Activated effector memory CD4-positive, alpha-beta T cell treated with anti-CD3 and anti-CD28 coated beads, Interleukin-2, amount 50 U/mL, for 16 hours (primary cell): ENCODE measurements at regions not wholly inside any gene's neighbourhood (a gene's known extent, or its start where the extent isn't known, plus 50 kb on each side); places are given as distances from the start of the nearest gene placed in this dataset.
"Not testable (repeated sequence)": the region's sequence is repeated elsewhere in the genome, so short reads cannot be mapped to it uniquely, and the experiment has no call there.

Experiments used
- DNase-seq: peaks from one replicate; pipeline ENCODE4 v3.0.0-alpha.2; 2020

GRCh38 chrX:56343219-56343618 lies 111.1 kb downstream of the KLF8 start:
- DNase-seq = no peak

GRCh38 chrX:56343664-56344063 lies 111.5 kb downstream of the KLF8 start:
- DNase-seq = peak; percentile 56

- not testable (repeated sequence) for DNase-seq
Observed at GRCh38 chrX:56358145-56358544, 126.0 kb downstream of the KLF8 start.

DNA sequence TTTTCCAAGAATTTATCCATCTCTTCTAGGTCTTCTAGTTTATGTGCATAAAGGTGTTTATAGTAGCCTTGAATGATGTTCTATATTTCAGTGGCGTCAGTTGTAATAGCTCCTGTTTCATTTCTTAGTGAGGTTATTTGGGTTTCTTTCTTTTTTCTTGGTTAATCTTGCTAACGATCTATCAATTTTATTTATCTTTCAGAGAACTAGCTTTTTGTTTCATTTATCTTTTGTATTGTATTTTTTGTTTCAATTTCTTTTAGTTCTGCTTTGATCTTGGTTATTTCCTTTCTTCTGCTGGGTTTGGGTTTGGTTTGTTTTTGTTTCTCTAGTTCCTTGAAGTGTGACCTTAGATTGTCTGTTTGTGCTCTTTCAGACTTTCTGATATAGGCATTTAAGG lies 133.0 kb downstream of the KLF8 start:
- not testable (repeated sequence) for DNase-seq

- DNase-seq = no peak
Observed at GRCh38 chrX:56366901-56367300, 134.7 kb downstream of the KLF8 start.

DNA sequence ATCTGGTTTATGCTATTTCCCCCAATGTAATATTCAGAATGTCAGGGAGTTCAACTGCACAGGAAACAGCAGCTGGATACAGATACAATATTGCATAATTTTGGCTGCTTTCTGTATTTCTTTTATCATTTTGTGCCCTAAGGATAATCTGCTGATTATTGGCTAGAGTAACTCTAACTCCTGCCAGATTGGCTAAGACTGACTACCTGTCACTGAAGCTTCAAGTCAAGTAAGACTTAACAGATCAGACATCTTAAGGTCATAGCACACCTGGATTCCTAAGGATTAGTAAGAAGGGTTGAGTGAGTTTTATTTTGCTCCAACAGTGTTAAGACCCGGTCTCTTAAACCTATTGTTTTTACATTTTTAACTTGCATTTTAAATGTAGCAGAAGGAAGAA lies 136.8 kb downstream of the KLF8 start:
- DNase-seq = no peak

DNA sequence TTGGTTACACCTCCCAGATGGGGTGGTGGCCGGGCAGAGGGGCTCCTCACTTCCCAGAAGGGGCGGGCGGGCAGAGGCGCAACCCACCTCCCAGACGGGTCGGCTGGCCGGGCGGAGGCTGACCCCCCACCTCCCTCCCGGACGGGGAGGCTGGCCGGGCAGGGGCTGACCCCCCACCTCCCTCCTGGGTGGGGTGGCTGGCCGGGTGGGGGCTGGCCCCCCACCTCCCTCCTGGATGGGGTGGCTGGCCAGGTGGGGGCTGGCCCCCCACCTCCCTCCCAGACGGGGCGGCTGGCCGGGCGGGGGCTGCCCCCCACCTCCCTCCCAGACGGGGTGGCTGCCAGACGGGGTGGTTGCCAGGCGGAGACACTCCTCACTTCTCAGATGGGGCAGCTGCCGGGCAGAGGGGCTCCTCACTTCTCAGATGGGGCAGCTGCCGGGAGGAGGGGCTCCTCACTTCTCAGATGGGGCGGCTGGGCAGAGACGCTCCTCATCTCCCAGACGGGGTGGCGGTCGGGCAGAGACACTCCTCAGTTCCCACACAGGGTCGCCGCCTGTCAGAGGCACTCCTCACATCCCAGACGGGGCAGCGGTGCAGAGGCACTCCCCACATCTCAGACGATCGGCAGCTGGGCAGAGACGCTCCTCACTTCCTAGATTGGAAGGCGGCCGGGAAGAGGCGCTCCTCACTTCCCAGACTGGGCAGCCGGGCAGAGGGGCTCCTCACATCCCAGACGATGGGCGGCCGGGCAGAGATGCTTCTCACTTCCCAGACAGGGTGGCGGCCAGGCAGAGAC lies 148.0 kb downstream of the KLF8 start:
- DNase-seq = not testable (repeated sequence)

DNA sequence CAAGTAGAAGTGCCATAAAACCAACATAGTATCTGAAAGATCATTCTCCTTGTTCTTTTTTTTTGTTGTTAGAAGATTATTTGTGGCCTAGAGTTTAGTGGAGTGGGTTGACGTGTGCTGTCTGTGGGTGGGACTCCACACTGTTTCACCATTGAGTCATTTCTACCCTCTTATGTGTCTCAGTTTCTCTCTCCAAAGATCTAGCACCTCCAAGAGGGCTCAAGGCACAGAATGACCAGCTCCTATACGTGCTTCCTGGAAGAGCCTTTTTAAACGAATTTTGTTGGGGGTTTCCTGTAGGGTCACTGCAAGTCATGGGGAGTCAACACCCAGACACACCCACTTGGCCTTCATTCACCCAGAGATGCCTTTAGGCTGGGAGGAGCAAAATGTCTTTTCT lies 150.1 kb downstream of the KLF8 start:
- no peak for DNase-seq

GRCh38 chrX:56385336-56385735 lies 153.2 kb downstream of the KLF8 start:
- DNase-seq = no peak

DNA sequence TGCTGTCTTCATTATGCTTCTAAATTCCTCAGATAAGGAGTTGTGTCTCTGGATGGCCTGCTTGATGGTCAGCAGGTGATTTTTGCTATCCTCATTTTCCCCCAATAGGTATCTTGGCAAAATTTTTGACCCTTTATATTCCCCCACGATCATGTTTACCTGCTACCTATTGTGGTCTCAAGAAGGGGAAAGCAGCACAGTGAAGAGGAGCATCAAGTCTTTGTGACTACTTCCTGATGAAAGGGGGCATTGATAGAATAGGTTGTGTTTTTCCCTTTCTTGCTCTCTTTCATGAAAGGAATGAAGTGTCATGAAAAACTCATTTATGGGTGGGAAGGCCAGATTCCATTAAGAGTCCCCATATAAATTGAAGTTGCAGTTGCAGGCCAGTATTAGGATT lies 153.8 kb downstream of the KLF8 start:
- no peak for DNase-seq

DNA sequence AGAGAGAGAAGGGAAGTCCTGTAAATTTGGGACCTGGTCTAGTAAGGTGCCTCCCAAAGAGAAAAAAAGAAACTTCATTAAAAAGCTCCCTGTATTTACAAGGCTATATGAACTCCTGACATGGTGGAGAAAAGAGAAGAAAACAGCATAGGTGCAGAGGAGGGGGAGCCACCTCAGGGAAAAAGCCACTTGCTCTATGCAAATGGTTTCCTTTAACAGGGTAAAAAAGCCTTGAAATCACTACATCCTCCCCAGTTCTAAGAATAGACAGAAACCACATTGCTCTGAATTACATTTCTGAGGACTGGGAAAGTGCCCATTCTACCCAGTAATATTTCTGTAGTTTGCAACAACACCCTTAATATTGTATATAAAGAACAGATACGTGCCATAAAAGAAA lies 165.5 kb downstream of the KLF8 start:
- no peak for DNase-seq

DNA sequence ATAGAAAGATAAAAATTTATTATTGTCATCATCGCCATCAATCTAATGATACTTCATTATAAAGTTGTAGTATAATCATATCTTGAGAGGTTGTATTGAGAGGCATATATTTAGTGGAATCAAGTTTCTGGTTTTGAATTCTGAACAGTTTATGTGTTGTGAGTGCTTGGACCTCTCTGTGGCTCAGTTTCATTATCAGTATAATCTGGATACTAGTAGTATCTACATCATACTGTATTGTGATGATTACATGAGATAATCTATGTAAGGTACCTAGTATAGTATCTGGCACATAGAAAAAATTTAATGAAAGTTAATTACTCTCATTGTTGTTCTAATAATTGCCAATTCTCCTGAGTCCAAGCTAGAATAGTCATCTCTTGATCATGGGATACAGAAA lies 161.2 kb upstream of the UBQLN2 start:
- DNase-seq = no peak

GRCh38 chrX:56429581-56429980 lies 133.8 kb upstream of the UBQLN2 start:
- no peak for DNase-seq

DNA sequence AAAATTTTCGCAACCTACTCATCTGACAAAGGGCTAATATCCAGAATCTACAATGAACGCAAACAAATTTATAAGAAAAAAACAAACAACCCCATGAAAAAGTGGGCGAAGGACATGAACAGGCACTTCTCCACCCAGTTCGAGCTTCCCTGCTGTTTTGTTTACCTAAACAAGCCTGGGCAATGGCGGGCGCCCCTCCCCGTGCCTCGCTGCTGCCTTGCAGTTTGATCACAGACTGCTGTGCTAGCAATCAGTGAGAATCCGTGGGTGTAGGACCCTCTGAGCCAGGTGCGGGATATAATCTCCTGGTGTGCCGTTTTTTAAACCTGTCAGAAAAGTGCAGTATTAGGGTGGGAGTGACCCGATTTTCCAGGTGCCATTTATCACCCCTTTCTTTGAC lies 111.4 kb upstream of the UBQLN2 start:
- not testable (repeated sequence) for DNase-seq

GRCh38 chrX:56462389-56462788 lies 101.0 kb upstream of the UBQLN2 start:
- no peak for DNase-seq

DNA sequence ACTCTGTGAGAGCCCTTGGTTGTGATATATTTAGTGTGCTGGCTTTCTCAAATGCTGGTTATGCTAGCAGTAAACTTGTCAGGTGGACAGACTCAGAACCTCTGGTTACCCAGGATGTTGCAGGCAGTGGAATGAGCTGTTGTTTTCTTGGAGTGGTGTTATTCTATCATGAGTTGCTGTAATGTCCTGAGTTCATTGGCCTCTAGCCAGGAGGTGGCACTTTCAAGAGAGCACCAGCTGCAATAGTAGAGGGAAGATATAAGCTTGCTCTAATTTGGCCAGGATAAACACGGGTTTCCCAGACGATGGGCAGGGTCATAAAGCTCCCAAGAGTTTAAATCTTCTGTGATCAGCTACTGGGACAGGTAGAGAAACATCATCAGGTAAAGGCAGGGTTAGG lies 95.0 kb upstream of the UBQLN2 start:
- DNase-seq = no peak

DNA sequence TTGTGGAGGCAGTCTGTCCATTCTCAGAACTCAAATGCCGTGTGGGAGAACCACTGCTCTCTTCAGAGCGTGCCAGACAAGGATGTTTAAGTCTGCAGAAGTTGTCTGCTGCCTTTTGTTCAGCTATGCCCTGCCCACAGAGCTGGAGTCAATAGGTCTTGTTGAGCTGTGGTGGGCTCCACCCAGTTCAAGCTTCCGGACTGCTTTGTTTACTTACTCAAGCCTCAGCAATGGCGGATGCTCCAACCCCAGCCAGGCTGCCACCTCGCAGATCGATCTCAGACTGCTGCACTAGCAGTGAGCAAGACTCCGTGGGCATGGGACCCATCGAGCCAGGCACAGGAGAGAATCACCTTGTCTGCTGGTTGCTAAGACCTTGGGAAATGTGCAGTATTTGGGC lies 68.5 kb upstream of the UBQLN2 start:
- not testable (repeated sequence) for DNase-seq

DNA sequence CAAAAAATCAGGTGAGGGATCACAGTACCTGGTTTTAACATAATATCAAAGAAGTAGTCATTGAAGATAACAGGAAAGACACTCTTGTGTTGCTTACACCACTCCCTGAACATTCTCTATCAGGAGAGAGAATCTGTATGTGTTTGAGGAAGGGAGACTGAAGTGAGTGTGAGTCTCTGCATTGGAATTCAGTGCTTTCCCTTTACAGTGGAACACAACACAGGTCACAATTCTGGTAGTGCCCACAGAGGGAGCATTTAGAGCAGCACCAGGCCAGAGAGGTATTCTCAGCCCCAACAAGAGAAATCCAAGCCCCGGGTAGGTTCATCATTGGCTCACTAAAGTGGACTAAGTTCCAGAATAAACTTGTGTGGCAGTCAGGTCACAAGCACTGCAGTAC lies 64.7 kb upstream of the UBQLN2 start:
- DNase-seq = no peak

DNA sequence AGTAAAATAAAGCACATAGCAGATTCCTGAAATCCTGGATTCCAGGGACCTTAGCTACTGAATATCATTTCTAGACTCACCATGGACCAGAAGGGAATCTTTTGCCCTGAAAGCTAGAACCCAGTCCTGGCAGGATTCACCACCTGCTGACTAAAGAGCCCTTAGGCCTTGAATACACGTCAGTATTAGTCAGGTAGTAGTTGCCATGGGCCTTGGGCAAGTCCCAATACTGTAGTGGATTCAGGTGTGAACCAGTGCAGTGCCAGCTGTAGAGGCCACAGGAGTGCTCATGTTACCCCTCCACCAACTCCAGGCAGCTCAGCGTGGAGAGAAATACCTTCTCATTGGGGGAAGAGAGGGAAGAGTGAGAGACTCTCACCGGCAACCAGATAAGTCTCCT lies 64.1 kb upstream of the UBQLN2 start:
- no peak for DNase-seq

DNA sequence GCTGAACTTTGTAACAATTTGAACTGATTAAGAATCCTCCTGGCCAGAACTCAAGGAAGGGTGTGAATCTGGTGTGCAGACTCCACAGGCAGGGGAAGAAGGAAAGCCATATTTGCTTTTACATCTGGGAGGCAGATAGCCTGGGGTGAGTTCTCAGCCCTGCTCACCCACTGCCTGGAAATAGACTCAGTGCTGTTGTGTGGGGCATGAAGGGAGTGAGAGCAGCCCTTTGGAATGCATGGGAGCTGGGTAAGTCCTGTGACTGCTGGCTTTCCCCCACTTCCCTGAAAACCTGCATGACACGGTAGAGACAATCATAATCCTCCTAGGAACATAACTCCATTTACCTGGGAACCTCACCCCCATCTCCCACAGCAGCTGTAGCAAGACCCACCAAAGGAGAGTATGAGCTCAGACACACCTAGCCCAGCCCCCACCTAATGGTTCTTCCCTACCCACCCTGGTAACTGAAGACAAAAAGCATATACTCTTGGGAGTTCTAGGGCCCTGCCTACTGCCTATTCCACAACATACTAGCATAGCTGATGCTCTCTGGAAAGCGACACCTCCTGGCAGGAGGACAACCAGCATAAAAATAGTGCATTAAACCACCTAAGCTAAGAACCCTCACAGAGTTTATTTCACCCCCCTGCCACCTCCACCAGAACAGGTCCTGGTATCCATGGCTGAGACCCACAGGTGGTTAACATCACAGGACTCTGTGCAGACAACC lies 59.3 kb upstream of the UBQLN2 start:
- DNase-seq = no peak

GRCh38 chrX:56505866-56506265 lies 57.6 kb upstream of the UBQLN2 start:
- no peak for DNase-seq
